GM23248 (cell line): ENCODE measurements at regions not wholly inside any gene's neighbourhood (a gene's known extent, or its start where the extent isn't known, plus 50 kb on each side); places are given as distances from the start of the nearest gene placed in this dataset.

Experiments used
- EZH2 ChIP-seq: fragments of 200-600 bp; sonication (generic); IDR thresholded peaks from 2 replicates; pipeline ENCODE4 v1.6.1; 2018; ENCODE audit warnings: antibody characterized with exemption, mild to moderate bottlenecking; ENCODE audit not compliant: insufficient read depth, poor library complexity, severe bottlenecking
- EZH2phosphoT487 ChIP-seq: fragments of 200-600 bp; sonication (generic); IDR thresholded peaks from 2 replicates; pipeline ENCODE4 v1.6.1; 2018; ENCODE audit warnings: antibody characterized with exemption, moderate library complexity, mild to moderate bottlenecking, low read depth; ENCODE audit not compliant: insufficient read depth

DNA sequence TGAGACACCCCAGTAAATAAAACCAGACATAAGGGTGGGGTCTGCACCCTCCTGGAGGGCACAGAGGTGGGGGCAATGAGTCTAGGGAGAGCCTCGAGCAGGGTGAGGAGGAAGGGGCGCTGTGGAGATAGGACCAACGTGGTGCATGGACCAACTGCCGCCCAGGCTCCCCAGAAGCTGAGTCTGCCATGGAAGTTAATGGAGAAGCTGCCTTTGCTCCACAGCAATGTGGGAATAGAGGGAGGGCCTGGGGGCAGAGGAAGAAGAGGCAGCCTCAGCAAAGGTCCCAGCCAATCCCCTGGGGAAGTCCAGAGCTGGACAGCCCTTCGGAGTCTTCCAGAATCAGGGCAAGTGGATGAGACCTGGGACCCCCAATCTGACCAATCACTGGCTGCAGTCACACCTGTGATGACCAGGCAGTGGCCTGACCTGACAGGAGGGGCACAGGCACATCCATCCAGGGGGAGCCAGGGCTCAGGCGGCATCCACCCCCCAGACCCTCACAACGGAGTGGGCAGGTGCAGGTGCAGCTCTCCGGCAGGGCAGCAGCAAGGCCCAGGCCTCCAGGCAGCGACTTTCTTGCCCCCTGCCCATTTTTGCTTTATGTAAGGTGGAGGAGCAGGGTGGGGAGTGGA lies 242.2 kb upstream of the PPP2R2D start:
- TF ChIP-seq EZH2phosphoT487 (no peak), EZH2 (no peak)
